GM23248 (cell line): ENCODE measurements at regions not wholly inside any gene's neighbourhood (a gene's known extent, or its start where the extent isn't known, plus 50 kb on each side); places are given as distances from the start of the nearest gene placed in this dataset.

ENCODE experiments used
- EZH2 ChIP-seq: fragments of 200-600 bp; sonication (generic); IDR thresholded peaks from 2 replicates; pipeline ENCODE4 v1.6.1; 2018; ENCODE audit warnings: antibody characterized with exemption, mild to moderate bottlenecking; ENCODE audit not compliant: insufficient read depth, poor library complexity, severe bottlenecking
- EZH2phosphoT487 ChIP-seq: fragments of 200-600 bp; sonication (generic); IDR thresholded peaks from 2 replicates; pipeline ENCODE4 v1.6.1; 2018; ENCODE audit warnings: antibody characterized with exemption, moderate library complexity, mild to moderate bottlenecking, low read depth; ENCODE audit not compliant: insufficient read depth

DNA sequence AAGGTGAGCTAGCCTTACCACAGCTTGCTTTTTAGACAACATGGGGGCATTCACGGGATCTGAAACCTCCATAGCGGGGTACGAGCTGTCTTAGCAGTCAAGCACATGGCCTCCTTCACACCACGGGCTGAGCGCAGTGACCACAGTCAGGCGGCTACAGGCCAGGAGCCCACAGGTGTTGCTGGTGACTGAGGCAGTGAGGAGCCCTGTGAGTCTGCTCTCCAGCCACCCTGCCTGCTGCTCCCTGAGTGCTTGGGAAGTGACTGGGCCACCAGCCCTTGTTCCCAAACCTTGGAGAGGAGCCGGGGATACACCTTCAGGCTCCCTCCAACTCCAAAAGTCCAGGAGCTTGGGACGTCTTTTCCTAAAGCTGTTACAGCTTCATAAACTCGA is 418.1 kb upstream of the MYT1L start:
- TF ChIP-seq EZH2 (no peak), EZH2phosphoT487 (no peak)
